OCI-LY7 (cell line): ENCODE measurements at regions not wholly inside any gene's neighbourhood (a gene's known extent, or its start where the extent isn't known, plus 50 kb on each side); places are given as distances from the start of the nearest gene placed in this dataset.

ENCODE experiments used
- CTCF ChIP-seq: fragments of 200-600 bp; sonication (generic); conservative IDR thresholded peaks from 2 replicates; pipeline ENCODE4 v1.5.1; 2014; ENCODE audit warnings: mild to moderate bottlenecking, antibody characterized with exemption, low read length, moderate library complexity, mixed read lengths
- EZH2phosphoT487 ChIP-seq: fragments of 200-600 bp; sonication (generic); IDR thresholded peaks from 2 replicates; pipeline ENCODE4 v1.6.1; 2018; ENCODE audit warnings: low read depth, borderline replicate concordance, mild to moderate bottlenecking, mixed run types, antibody characterized with exemption, low read length, moderate library complexity, mixed read lengths

GRCh38 chr6:9496837-9497236 lies 918.0 kb downstream of the TFAP2A start:
- TF ChIP-seq CTCF (no peak), EZH2phosphoT487 (no peak)
